HL-60 (cell line): ENCODE measurements at regions not wholly inside any gene's neighbourhood (a gene's known extent, or its start where the extent isn't known, plus 50 kb on each side); places are given as distances from the start of the nearest gene placed in this dataset.

Source experiments
- POLR2AphosphoS5 ChIP-seq: IDR thresholded peaks from 2 replicates; pipeline ENCODE4 v1.6.1; 2012; ENCODE audit warnings: low read depth
- SPI1 ChIP-seq: IDR thresholded peaks from 2 replicates; pipeline ENCODE4 v1.6.1; 2012; ENCODE audit warnings: low read depth, mild to moderate bottlenecking, borderline replicate concordance
- TF ChIP-seq, protein P1 (sequence below): IDR thresholded peaks from one replicate; pipeline ENCODE4 v1.5.1; 2011; ENCODE audit warnings: low read length, control low read depth, inconsistent platforms; ENCODE audit not compliant: insufficient read depth

DNA sequence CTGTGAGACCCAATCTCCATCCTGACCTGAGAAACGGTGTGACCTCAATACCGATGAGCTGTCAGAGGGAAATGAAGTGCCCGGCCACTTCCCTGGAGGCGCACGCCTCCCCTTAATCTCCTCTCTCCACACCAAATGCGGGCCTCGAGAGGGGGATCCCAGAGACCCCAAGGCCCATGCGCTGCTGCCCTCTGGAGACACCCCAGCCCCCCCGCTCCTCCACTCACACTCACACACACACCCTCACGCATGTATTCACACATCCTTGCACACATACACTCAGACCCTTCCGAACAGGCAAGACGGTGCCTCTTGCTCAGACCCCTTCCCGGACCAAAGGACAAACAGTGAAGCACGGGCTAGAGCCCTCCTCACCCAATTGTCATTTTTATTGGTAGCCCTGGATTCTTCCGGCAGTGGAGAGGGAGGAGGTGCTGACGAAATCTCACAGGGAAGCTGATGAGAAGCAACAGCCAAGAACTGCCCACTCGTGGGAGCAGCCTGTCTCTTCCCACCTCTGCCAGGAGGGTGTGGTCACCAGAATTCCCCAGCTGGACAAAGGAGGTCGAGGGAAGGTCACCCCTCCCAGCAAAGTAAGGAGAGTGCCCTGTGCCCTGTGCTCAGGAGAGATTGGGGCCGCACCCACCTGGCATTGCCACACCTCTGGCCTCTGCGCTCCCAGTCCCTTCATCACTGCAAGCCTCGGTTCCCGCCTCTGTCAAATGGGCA lies 136.0 kb upstream of the TNRC6C start:
- TF ChIP-seq, protein P1, sequence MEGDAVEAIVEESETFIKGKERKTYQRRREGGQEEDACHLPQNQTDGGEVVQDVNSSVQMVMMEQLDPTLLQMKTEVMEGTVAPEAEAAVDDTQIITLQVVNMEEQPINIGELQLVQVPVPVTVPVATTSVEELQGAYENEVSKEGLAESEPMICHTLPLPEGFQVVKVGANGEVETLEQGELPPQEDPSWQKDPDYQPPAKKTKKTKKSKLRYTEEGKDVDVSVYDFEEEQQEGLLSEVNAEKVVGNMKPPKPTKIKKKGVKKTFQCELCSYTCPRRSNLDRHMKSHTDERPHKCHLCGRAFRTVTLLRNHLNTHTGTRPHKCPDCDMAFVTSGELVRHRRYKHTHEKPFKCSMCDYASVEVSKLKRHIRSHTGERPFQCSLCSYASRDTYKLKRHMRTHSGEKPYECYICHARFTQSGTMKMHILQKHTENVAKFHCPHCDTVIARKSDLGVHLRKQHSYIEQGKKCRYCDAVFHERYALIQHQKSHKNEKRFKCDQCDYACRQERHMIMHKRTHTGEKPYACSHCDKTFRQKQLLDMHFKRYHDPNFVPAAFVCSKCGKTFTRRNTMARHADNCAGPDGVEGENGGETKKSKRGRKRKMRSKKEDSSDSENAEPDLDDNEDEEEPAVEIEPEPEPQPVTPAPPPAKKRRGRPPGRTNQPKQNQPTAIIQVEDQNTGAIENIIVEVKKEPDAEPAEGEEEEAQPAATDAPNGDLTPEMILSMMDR = no peak
- TF ChIP-seq SPI1 = no peak
- TF ChIP-seq POLR2AphosphoS5 = no peak
